ENCODE measurements at regions not wholly inside any gene's neighbourhood (a gene's known extent, or its start where the extent isn't known, plus 50 kb on each side); places are given as distances from the start of the nearest gene placed in this dataset.

GRCh38 chr22:49119551-49119952 is 708.1 kb downstream of the BRD1 start:
- no peak for DNase-seq

GRCh38 chr22:49118065-49118464 is 709.6 kb downstream of the BRD1 start:
- H3K27ac Mint-ChIP-seq, result no peak overlapping the region
- peaks cover 4% of the 10 kb centered on the region in 2 donors for H3K9me3 Mint-ChIP-seq
- no peaks in the 10 kb centered on the region for H3K4me1 Mint-ChIP-seq
- peaks cover 0 to 5% of the 10 kb centered on the region in 2 donors for H3K27me3 Mint-ChIP-seq
- no peaks in the 10 kb centered on the region for H3K36me3 Mint-ChIP-seq
- H3K4me3 Mint-ChIP-seq, result no peak overlapping the region
- DNase-seq (no peak), ATAC-seq (replicated peaks) (no peak)

More at GRCh38 chr22:49119551-49119952, 708.1 kb downstream of the BRD1 start:
- Mint-ChIP-seq H3K9me3 (peaks cover 11 to 12% of the 10 kb centered on the region in 2 donors), H3K27ac (no peak overlapping the region), H3K4me3 (no peak overlapping the region), H3K4me1 (no peaks in the 10 kb centered on the region), H3K27me3 (peaks cover 8 to 15% of the 10 kb centered on the region in 2 donors), H3K36me3 (peaks cover 1 to 5% of the 10 kb centered on the region in 2 donors)
- ATAC-seq (replicated peaks), result no peak

- no peaks in the 10 kb centered on the region for H3K4me1 Mint-ChIP-seq
- H3K4me3 Mint-ChIP-seq, result no peak overlapping the region
- DNase-seq (no peak), ATAC-seq (replicated peaks) (no peak)
- peaks cover 0 to 5% of the 10 kb centered on the region in 2 donors for H3K27me3 Mint-ChIP-seq
- no peaks in the 10 kb centered on the region for H3K36me3 Mint-ChIP-seq
- H3K9me3 Mint-ChIP-seq, result peaks cover 4% of the 10 kb centered on the region in 2 donors
- no peak overlapping the region for H3K27ac Mint-ChIP-seq
These were observed 710.2 kb downstream of the BRD1 start for GRCh38 chr22:49117486-49117885.

- no peak overlapping the region for H3K4me3 Mint-ChIP-seq
- H3K9me3 Mint-ChIP-seq, result peaks cover 0 to 2% of the 10 kb centered on the region in 2 donors
- H3K4me1 Mint-ChIP-seq, result no peaks in the 10 kb centered on the region
- H3K27ac Mint-ChIP-seq, result no peak overlapping the region
- DNase-seq (no peak), ATAC-seq (replicated peaks) (no peak)
- no peaks in the 10 kb centered on the region for H3K36me3 Mint-ChIP-seq
- H3K27me3 Mint-ChIP-seq, result peaks cover 0 to 3% of the 10 kb centered on the region in 2 donors
These were observed 711.1 kb downstream of the BRD1 start for GRCh38 chr22:49116486-49117120.

GRCh38 chr22:49116021-49116420 is 711.7 kb downstream of the BRD1 start:
- H3K36me3 Mint-ChIP-seq, result no peaks in the 10 kb centered on the region
- H3K27me3 Mint-ChIP-seq, result no peaks in the 10 kb centered on the region
- no peak overlapping the region for H3K27ac Mint-ChIP-seq
- ATAC-seq (replicated peaks), result no peak
- no peak for DNase-seq
- H3K4me3 Mint-ChIP-seq, result no peak overlapping the region
- no peaks in the 10 kb centered on the region for H3K4me1 Mint-ChIP-seq
- peaks cover 0 to 2% of the 10 kb centered on the region in 2 donors for H3K9me3 Mint-ChIP-seq

GRCh38 chr22:49115197-49115596 is 712.5 kb downstream of the BRD1 start:
- no peak overlapping the region for H3K27ac Mint-ChIP-seq
- no peak overlapping the region for H3K4me3 Mint-ChIP-seq
- H3K27me3 Mint-ChIP-seq, result no peaks in the 10 kb centered on the region
- H3K4me1 Mint-ChIP-seq, result no peaks in the 10 kb centered on the region
- DNase-seq (no peak), ATAC-seq (replicated peaks) (no peak)
- no peaks in the 10 kb centered on the region for H3K36me3 Mint-ChIP-seq
- peaks cover 0 to 2% of the 10 kb centered on the region in 2 donors for H3K9me3 Mint-ChIP-seq

- Mint-ChIP-seq H3K27me3 (no peaks in the 10 kb centered on the region), H3K36me3 (no peaks in the 10 kb centered on the region), H3K9me3 (peaks cover 0 to under 1% of the 10 kb centered on the region in 2 donors), H3K4me1 (no peaks in the 10 kb centered on the region), H3K27ac (no peak overlapping the region), H3K4me3 (no peak overlapping the region)
- ATAC-seq (replicated peaks), result no peak
- DNase-seq, result no peak
These were observed 713.9 kb downstream of the BRD1 start for GRCh38 chr22:49113758-49114157.

- Mint-ChIP-seq H3K27me3 (peaks cover 7% of the 10 kb centered on the region in 2 donors), H3K4me3 (no peak overlapping the region), H3K36me3 (no peaks in the 10 kb centered on the region), H3K27ac (no peak overlapping the region), H3K9me3 (no peaks in the 10 kb centered on the region), H3K4me1 (no peaks in the 10 kb centered on the region)
- ATAC-seq (replicated peaks) (no peak), DNase-seq (no peak)
These were observed 714.7 kb downstream of the BRD1 start for GRCh38 chr22:49112661-49113626.

- Mint-ChIP-seq H3K9me3 (no peaks in the 10 kb centered on the region), H3K27me3 (peaks cover 12 to 15% of the 10 kb centered on the region in 2 donors), H3K27ac (no peak overlapping the region), H3K4me3 (no peak overlapping the region), H3K36me3 (no peaks in the 10 kb centered on the region), H3K4me1 (no peaks in the 10 kb centered on the region)
- DNase-seq, result no peak
- ATAC-seq (replicated peaks), result no peak
These were observed 715.5 kb downstream of the BRD1 start for GRCh38 chr22:49112176-49112575.

GRCh38 chr22:49111085-49111484 is 716.6 kb downstream of the BRD1 start:
- H3K27ac Mint-ChIP-seq, result no peak overlapping the region
- no peak overlapping the region for H3K4me3 Mint-ChIP-seq
- no peak for ATAC-seq (replicated peaks)
- peaks cover 12 to 16% of the 10 kb centered on the region in 2 donors for H3K27me3 Mint-ChIP-seq
- H3K9me3 Mint-ChIP-seq, result no peaks in the 10 kb centered on the region
- no peak for DNase-seq
- H3K36me3 Mint-ChIP-seq, result no peaks in the 10 kb centered on the region
- H3K4me1 Mint-ChIP-seq, result no peaks in the 10 kb centered on the region

GRCh38 chr22:49108636-49109315 is 718.9 kb downstream of the BRD1 start:
- Mint-ChIP-seq H3K9me3 (no peaks in the 10 kb centered on the region), H3K27ac (no peak overlapping the region), H3K27me3 (peaks cover 12 to 16% of the 10 kb centered on the region in 2 donors), H3K4me1 (no peaks in the 10 kb centered on the region), H3K4me3 (no peak overlapping the region), H3K36me3 (no peaks in the 10 kb centered on the region)
- DNase-seq (no peak), ATAC-seq (replicated peaks) (no peak)

- H3K4me1 Mint-ChIP-seq, result no peaks in the 10 kb centered on the region
- no peaks in the 10 kb centered on the region for H3K9me3 Mint-ChIP-seq
- no peaks in the 10 kb centered on the region for H3K36me3 Mint-ChIP-seq
- H3K27me3 Mint-ChIP-seq, result peaks cover 12 to 16% of the 10 kb centered on the region in 2 donors
- DNase-seq (no peak), ATAC-seq (replicated peaks) (no peak)
- H3K27ac Mint-ChIP-seq, result no peak overlapping the region
- no peak overlapping the region for H3K4me3 Mint-ChIP-seq
These were observed 719.6 kb downstream of the BRD1 start for GRCh38 chr22:49107961-49108530.

- DNase-seq (no peak), ATAC-seq (replicated peaks) (no peak)
- Mint-ChIP-seq H3K4me1 (no peaks in the 10 kb centered on the region), H3K36me3 (no peaks in the 10 kb centered on the region), H3K27ac (no peak overlapping the region), H3K27me3 (peaks cover 12 to 16% of the 10 kb centered on the region in 2 donors), H3K9me3 (no peaks in the 10 kb centered on the region), H3K4me3 (no peak overlapping the region)
These were observed 720.1 kb downstream of the BRD1 start for GRCh38 chr22:49107561-49107960.

- Mint-ChIP-seq H3K4me3 (no peak overlapping the region), H3K4me1 (no peaks in the 10 kb centered on the region)
- no peak for DNase-seq
These were observed 720.9 kb downstream of the BRD1 start for GRCh38 chr22:49106842-49107152.

More at GRCh38 chr22:49106842-49107152, 720.9 kb downstream of the BRD1 start:
- Mint-ChIP-seq H3K9me3 (no peaks in the 10 kb centered on the region), H3K27ac (no peak overlapping the region), H3K36me3 (no peaks in the 10 kb centered on the region), H3K27me3 (peaks cover 12 to 16% of the 10 kb centered on the region in 2 donors)
- no peak for ATAC-seq (replicated peaks)
